ENCODE measurements at regions not wholly inside any gene's neighbourhood (a gene's known extent, or its start where the extent isn't known, plus 50 kb on each side); places are given as distances from the start of the nearest gene placed in this dataset.

GRCh38 chr13:50675651-50676050 lies 167.8 kb downstream of the DLEU7 start:
- no peaks in the 10 kb centered on the region for H3K4me1 ChIP-seq (ENCODE audit: control insufficient read depth in 1 of 2, insufficient read depth in 2 of 2, low read length in 2 of 2)
- H3K27ac ChIP-seq (ENCODE audit: low read depth in 1 of 2, low read length in 2 of 2), result no peak overlapping the region
- H3K36me3 ChIP-seq (ENCODE audit: control insufficient read depth in 1 of 2, insufficient read depth in 2 of 2, low read length in 1 of 2), result no peaks in the 10 kb centered on the region
- DNase-seq, result no peak
- H3K9me3 ChIP-seq (ENCODE audit: control insufficient read depth, low read length), result peaks cover 3% of the 10 kb centered on the region
- intact Hi-C loops (cut with DNase I), result no loop called here
- no peaks in the 10 kb centered on the region for H3K27me3 ChIP-seq (ENCODE audit: control insufficient read depth in 1 of 2, insufficient read depth in 2 of 2, low read length in 1 of 2)
- ATAC-seq (ENCODE audit: low FRiP score), result no peak
- 90 to 95% methylated on average over 4 of the region's 4 CpGs for WGBS, 2 donors
- H3K4me3 ChIP-seq (ENCODE audit: low read length in 2 of 2), result no peak overlapping the region

- Histone ChIP-seq H3K27me3 (ENCODE audit: control insufficient read depth in 1 of 2, insufficient read depth in 2 of 2, low read length in 1 of 2) (no peaks in the 10 kb centered on the region), H3K9me3 (ENCODE audit: control insufficient read depth, low read length) (peaks cover 3% of the 10 kb centered on the region), H3K4me3 (ENCODE audit: low read length in 2 of 2) (no peak overlapping the region), H3K36me3 (ENCODE audit: control insufficient read depth in 1 of 2, insufficient read depth in 2 of 2, low read length in 1 of 2) (no peaks in the 10 kb centered on the region), H3K4me1 (ENCODE audit: control insufficient read depth in 1 of 2, insufficient read depth in 2 of 2, low read length in 2 of 2) (no peaks in the 10 kb centered on the region), H3K27ac (ENCODE audit: low read depth in 1 of 2, low read length in 2 of 2) (no peak overlapping the region)
- DNase-seq (no peak), ATAC-seq (ENCODE audit: low FRiP score) (no peak)
- WGBS, 2 donors, result 50 to 63% methylated on average over 1 of the region's 1 CpG
- intact Hi-C loops (cut with DNase I), result no loop called here
Measured at GRCh38 chr13:50676602-50677001, 166.9 kb downstream of the DLEU7 start.

GRCh38 chr13:50677258-50677657 lies 166.2 kb downstream of the DLEU7 start:
- Histone ChIP-seq H3K36me3 (ENCODE audit: control insufficient read depth in 1 of 2, insufficient read depth in 2 of 2, low read length in 1 of 2) (no peaks in the 10 kb centered on the region), H3K4me1 (ENCODE audit: control insufficient read depth in 1 of 2, insufficient read depth in 2 of 2, low read length in 2 of 2) (no peaks in the 10 kb centered on the region), H3K9me3 (ENCODE audit: control insufficient read depth, low read length) (peaks cover 3% of the 10 kb centered on the region), H3K4me3 (ENCODE audit: low read length in 2 of 2) (no peak overlapping the region), H3K27me3 (ENCODE audit: control insufficient read depth in 1 of 2, insufficient read depth in 2 of 2, low read length in 1 of 2) (no peaks in the 10 kb centered on the region), H3K27ac (ENCODE audit: low read depth in 1 of 2, low read length in 2 of 2) (no peak overlapping the region)
- intact Hi-C loops (cut with DNase I), result no loop called here
- ATAC-seq (ENCODE audit: low FRiP score) (no peak), DNase-seq (no peak)
- 96 to 97% methylated on average over 5 of the region's 5 CpGs for WGBS, 2 donors

- intact Hi-C loops (cut with DNase I), result no loop called here
- H3K4me1 ChIP-seq (ENCODE audit: control insufficient read depth in 1 of 2, insufficient read depth in 2 of 2, low read length in 2 of 2), result no peaks in the 10 kb centered on the region
- 77 to 79% methylated on average over 10 of the region's 10 CpGs for WGBS, 2 donors
- DNase-seq, result no peak
- no peaks in the 10 kb centered on the region for H3K27me3 ChIP-seq (ENCODE audit: control insufficient read depth in 1 of 2, insufficient read depth in 2 of 2, low read length in 1 of 2)
- ATAC-seq (ENCODE audit: low FRiP score), result no peak
- no peaks in the 10 kb centered on the region for H3K36me3 ChIP-seq (ENCODE audit: control insufficient read depth in 1 of 2, insufficient read depth in 2 of 2, low read length in 1 of 2)
- no peak overlapping the region for H3K4me3 ChIP-seq (ENCODE audit: low read length in 2 of 2)
- no peak overlapping the region for H3K27ac ChIP-seq (ENCODE audit: low read depth in 1 of 2, low read length in 2 of 2)
- peaks cover 3% of the 10 kb centered on the region for H3K9me3 ChIP-seq (ENCODE audit: control insufficient read depth, low read length)
Measured at GRCh38 chr13:50677687-50678463, 165.6 kb downstream of the DLEU7 start.

- intact Hi-C loops (cut with DNase I), result no loop called here
- peaks cover 3% of the 10 kb centered on the region for H3K9me3 ChIP-seq (ENCODE audit: control insufficient read depth, low read length)
- no peak overlapping the region for H3K4me3 ChIP-seq (ENCODE audit: low read length in 2 of 2)
- no peak for ATAC-seq (ENCODE audit: low FRiP score)
- DNase-seq, result no peak
- H3K4me1 ChIP-seq (ENCODE audit: control insufficient read depth in 1 of 2, insufficient read depth in 2 of 2, low read length in 2 of 2), result no peaks in the 10 kb centered on the region
- no peak overlapping the region for H3K27ac ChIP-seq (ENCODE audit: low read depth in 1 of 2, low read length in 2 of 2)
- WGBS, 2 donors, result 93 to 97% methylated on average over 6 of the region's 6 CpGs
- H3K27me3 ChIP-seq (ENCODE audit: control insufficient read depth in 1 of 2, insufficient read depth in 2 of 2, low read length in 1 of 2), result no peaks in the 10 kb centered on the region
- no peaks in the 10 kb centered on the region for H3K36me3 ChIP-seq (ENCODE audit: control insufficient read depth in 1 of 2, insufficient read depth in 2 of 2, low read length in 1 of 2)
Measured at GRCh38 chr13:50678464-50679162, 164.9 kb downstream of the DLEU7 start.

GRCh38 chr13:50679321-50679720 lies 164.2 kb downstream of the DLEU7 start:
- DNase-seq, result no peak
- Histone ChIP-seq H3K27ac (ENCODE audit: low read depth in 1 of 2, low read length in 2 of 2) (no peak overlapping the region), H3K27me3 (ENCODE audit: control insufficient read depth in 1 of 2, insufficient read depth in 2 of 2, low read length in 1 of 2) (no peaks in the 10 kb centered on the region), H3K36me3 (ENCODE audit: control insufficient read depth in 1 of 2, insufficient read depth in 2 of 2, low read length in 1 of 2) (no peaks in the 10 kb centered on the region), H3K4me3 (ENCODE audit: low read length in 2 of 2) (no peak overlapping the region), H3K9me3 (ENCODE audit: control insufficient read depth, low read length) (peaks cover 3% of the 10 kb centered on the region), H3K4me1 (ENCODE audit: control insufficient read depth in 1 of 2, insufficient read depth in 2 of 2, low read length in 2 of 2) (no peaks in the 10 kb centered on the region)
- ATAC-seq (ENCODE audit: low FRiP score), result no peak
- intact Hi-C loops (cut with DNase I), result no loop called here

- H3K27ac ChIP-seq (ENCODE audit: low read depth in 1 of 2, low read length in 2 of 2), result no peak overlapping the region
- H3K4me1 ChIP-seq (ENCODE audit: control insufficient read depth in 1 of 2, insufficient read depth in 2 of 2, low read length in 2 of 2), result no peaks in the 10 kb centered on the region
- intact Hi-C loops (cut with DNase I), result no loop called here
- H3K9me3 ChIP-seq (ENCODE audit: control insufficient read depth, low read length), result no peaks in the 10 kb centered on the region
- ATAC-seq (ENCODE audit: low FRiP score), result no peak
- no peak for DNase-seq
- no peak overlapping the region for H3K4me3 ChIP-seq (ENCODE audit: low read length in 2 of 2)
- H3K27me3 ChIP-seq (ENCODE audit: control insufficient read depth in 1 of 2, insufficient read depth in 2 of 2, low read length in 1 of 2), result no peaks in the 10 kb centered on the region
- no peaks in the 10 kb centered on the region for H3K36me3 ChIP-seq (ENCODE audit: control insufficient read depth in 1 of 2, insufficient read depth in 2 of 2, low read length in 1 of 2)
Measured at GRCh38 chr13:50682002-50682401, 161.5 kb downstream of the DLEU7 start.

- Histone ChIP-seq H3K4me3 (ENCODE audit: low read length in 2 of 2) (no peak overlapping the region), H3K27me3 (ENCODE audit: control insufficient read depth in 1 of 2, insufficient read depth in 2 of 2, low read length in 1 of 2) (no peaks in the 10 kb centered on the region), H3K9me3 (ENCODE audit: control insufficient read depth, low read length) (no peaks in the 10 kb centered on the region), H3K27ac (ENCODE audit: low read depth in 1 of 2, low read length in 2 of 2) (no peak overlapping the region), H3K4me1 (ENCODE audit: control insufficient read depth in 1 of 2, insufficient read depth in 2 of 2, low read length in 2 of 2) (no peaks in the 10 kb centered on the region), H3K36me3 (ENCODE audit: control insufficient read depth in 1 of 2, insufficient read depth in 2 of 2, low read length in 1 of 2) (no peaks in the 10 kb centered on the region)
- intact Hi-C loops (cut with DNase I), result no loop called here
- DNase-seq (no peak), ATAC-seq (ENCODE audit: low FRiP score) (no peak)
- WGBS, 2 donors, result 96 to 97% methylated on average over 2 of the region's 2 CpGs
Measured at GRCh38 chr13:50682966-50683365, 160.5 kb downstream of the DLEU7 start.

GRCh38 chr13:50684366-50684765 lies 159.1 kb downstream of the DLEU7 start:
- H3K4me3 ChIP-seq (ENCODE audit: low read length in 2 of 2), result no peak overlapping the region
- no peaks in the 10 kb centered on the region for H3K27me3 ChIP-seq (ENCODE audit: control insufficient read depth in 1 of 2, insufficient read depth in 2 of 2, low read length in 1 of 2)
- H3K4me1 ChIP-seq (ENCODE audit: control insufficient read depth in 1 of 2, insufficient read depth in 2 of 2, low read length in 2 of 2), result no peaks in the 10 kb centered on the region
- peak in 1 of 2 donors; percentile 74 for DNase-seq
- no peaks in the 10 kb centered on the region for H3K9me3 ChIP-seq (ENCODE audit: control insufficient read depth, low read length)
- 95% methylated on average over 3 of the region's 3 CpGs for WGBS, 2 donors
- intact Hi-C loops (cut with DNase I), result no loop called here
- ATAC-seq (ENCODE audit: low FRiP score), result no peak
- H3K27ac ChIP-seq (ENCODE audit: low read depth in 1 of 2, low read length in 2 of 2), result no peak overlapping the region
- no peaks in the 10 kb centered on the region for H3K36me3 ChIP-seq (ENCODE audit: control insufficient read depth in 1 of 2, insufficient read depth in 2 of 2, low read length in 1 of 2)
